ENCODE measurements at regions not wholly inside any gene's neighbourhood (a gene's known extent, or its start where the extent isn't known, plus 50 kb on each side); places are given as distances from the start of the nearest gene placed in this dataset.

- DNase-seq = no peak
These were observed 83.6 kb upstream of the DIO3 start for GRCh38 chr14:101477648-101478047.

GRCh38 chr14:101478096-101478495, 83.2 kb upstream of the DIO3 start:
- DNase-seq = no peak

DNA sequence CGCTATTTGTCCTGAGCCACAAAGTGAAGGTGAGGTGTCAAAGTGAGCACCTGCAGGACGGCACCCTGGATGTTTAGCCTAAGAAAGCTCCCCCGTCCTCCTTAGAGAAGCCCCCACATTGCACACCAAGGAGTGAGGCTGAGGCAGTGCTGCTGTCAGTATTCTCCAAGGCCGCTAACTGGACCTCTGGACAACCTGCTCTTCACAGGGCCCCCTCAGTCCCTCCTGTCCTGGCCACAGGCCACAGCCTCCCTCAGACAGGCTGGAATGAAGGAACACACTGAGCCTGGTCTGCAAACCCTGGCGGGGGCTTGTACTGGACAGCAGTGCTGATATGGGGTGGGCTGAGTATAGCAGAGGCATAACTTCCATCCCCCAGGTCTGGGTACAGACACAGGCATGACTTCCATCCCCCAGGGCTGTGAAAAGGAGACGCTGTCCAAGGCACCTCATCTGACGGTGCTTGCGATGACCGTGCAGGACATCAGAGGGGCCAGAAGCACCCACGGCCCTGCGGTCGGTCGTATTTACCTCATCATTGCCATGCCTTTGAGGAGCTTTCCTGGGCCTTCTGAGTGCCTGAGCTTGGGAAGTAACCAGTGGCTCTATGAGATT, 82.4 kb upstream of the DIO3 start:
- no peak for DNase-seq

GRCh38 chr14:101480022-101480746, 81.1 kb upstream of the DIO3 start:
- DNase-seq = no peak

- no peak for DNase-seq
These were observed 80.4 kb upstream of the DIO3 start for GRCh38 chr14:101480747-101481530.

DNA sequence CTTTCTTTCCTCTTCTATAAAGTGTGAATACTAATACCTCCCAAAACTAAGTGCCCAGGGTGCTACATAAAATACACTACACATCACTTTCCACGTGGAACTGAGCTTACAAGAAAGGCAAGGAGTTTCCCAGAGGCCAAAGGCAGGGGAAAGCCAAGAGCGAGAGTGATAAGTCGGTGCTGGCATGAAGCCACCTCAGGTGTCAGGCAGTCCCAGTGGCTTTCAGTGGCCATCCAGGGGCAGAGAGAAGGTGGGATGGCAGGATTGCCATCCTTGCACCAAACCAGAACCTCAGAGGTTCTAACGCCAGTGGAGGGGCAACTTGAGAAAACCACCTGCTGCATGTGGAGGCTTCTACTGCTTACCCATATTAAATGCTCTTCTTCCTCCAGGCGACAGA, 79.7 kb upstream of the DIO3 start:
- no peak for DNase-seq

- DNase-seq = no peak
These were observed 79.2 kb upstream of the DIO3 start for GRCh38 chr14:101482066-101482465.

- DNase-seq = no peak
These were observed 77.5 kb upstream of the DIO3 start for GRCh38 chr14:101483829-101484228.

DNA sequence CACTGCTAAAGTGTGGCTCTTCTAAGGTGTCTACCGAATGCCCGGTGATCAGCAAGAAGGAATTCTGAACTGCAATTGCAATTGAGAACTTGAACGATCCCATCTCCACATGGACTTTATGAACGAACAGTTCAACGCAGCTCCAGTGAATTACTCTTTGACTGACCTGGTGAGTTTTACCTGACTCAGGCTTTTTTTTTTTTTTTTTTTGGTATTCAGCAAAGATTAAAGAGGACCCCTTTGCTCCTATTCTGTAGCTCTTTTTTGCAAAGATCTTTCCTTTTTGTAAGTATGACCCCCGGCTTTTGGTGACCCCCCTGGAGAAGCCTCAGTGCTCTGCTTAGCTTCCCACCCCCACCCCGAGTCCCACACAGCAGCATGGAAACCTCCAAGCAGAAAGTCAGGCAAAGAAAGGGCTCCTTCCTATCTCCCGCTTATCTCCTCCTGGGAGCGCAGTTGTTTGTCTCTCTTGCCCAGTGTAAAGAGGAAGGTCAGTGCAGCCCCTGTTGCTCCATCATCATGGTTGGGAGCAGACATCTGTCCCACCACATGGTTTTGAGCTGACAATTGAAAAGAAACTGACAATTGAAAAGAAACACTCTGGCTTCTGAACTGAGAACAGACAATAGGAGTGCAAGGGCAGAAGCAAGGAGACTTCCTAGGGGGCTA, 72.1 kb upstream of the DIO3 start:
- DNase-seq = no peak

DNA sequence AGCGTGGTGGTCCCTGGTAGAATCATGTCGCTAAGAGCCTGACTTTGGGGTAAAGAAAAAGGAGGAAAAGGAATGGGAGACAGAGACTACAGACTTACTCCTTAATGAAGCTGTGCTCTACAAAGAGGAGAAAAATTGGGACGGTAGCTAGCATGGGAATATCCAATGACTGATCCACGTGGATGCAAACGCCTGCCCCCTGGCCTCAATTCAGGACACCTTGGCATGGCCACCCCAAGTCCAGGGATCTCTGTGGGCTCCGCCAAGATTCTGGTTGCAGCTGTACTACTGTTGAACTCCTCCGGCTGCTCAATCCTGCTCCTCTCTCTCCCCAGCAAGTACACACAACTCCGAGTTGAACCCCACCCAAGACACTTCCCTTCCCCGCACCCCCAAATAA, 70.5 kb upstream of the DIO3 start:
- DNase-seq = no peak

- DNase-seq = no peak
These were observed 69.5 kb upstream of the DIO3 start for GRCh38 chr14:101491841-101492240.

DNA sequence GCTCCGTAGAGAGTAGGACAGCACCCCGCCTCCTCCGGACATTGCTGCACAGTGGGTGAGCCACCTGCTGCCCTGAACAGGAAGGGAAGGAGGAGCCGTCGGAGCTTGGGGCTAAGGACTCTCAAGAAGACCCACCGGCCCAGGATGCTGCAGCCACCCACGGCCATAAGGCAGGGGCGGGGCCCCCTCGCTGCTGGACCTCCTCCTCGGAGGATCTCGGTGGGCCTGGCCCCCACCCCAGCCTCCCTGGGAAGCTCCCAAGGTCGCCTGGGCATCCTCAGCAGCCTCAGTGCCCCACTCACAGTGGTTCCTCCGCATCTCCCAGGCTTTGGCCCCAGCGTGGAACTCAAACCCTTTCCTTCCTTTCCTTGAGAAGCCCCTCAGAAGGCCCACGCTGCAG, 68.6 kb upstream of the DIO3 start:
- no peak for DNase-seq

- DNase-seq = no peak
These were observed 66.5 kb upstream of the DIO3 start for GRCh38 chr14:101494826-101495225.

- DNase-seq = no peak
These were observed 66.0 kb upstream of the DIO3 start for GRCh38 chr14:101495284-101495683.

DNA sequence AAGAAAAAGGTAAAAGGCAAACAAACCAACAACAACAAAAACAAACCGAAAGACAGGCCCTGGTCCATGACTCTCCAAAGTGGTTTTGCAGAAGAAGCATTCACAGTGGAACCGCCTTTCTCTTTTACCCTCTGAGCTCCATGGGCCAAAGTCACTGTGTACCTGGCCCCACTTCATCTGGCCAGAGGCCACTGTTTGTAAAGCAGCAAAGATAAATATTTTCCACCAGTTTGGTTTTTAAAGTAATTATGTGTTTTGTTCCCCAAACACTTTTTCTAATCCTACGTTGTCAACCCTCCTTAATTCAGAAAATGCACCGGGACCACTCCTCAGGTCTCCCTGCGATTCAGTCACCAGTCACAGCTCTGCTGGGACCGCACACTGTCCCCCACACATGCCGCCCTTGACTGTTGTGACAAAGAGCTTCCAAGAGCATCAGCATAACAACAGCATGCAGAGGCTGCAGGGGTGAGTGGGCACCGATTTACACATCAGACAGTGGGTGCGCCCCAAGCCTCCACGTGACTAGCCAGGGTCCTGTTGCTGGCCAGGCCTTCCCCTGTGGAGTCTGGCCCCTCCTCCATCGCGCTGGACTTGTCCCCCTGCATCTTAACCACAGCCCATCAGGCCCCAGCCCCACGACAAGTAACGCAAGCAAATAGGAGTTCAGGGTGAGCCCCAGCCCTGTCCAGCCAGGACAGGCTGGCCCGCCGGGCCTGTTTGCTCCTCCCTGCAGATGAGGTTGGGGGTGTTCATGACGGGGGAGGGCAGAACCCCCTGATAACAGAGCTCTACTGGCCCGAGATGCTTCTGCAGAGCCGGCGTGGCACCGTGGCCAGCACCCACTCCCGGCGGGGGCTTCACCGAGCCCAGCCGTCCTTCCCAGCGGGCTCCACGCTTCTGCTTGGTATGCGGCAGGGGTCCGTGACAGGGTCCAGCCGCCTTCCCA, 65.2 kb upstream of the DIO3 start:
- no peak for DNase-seq

DNA sequence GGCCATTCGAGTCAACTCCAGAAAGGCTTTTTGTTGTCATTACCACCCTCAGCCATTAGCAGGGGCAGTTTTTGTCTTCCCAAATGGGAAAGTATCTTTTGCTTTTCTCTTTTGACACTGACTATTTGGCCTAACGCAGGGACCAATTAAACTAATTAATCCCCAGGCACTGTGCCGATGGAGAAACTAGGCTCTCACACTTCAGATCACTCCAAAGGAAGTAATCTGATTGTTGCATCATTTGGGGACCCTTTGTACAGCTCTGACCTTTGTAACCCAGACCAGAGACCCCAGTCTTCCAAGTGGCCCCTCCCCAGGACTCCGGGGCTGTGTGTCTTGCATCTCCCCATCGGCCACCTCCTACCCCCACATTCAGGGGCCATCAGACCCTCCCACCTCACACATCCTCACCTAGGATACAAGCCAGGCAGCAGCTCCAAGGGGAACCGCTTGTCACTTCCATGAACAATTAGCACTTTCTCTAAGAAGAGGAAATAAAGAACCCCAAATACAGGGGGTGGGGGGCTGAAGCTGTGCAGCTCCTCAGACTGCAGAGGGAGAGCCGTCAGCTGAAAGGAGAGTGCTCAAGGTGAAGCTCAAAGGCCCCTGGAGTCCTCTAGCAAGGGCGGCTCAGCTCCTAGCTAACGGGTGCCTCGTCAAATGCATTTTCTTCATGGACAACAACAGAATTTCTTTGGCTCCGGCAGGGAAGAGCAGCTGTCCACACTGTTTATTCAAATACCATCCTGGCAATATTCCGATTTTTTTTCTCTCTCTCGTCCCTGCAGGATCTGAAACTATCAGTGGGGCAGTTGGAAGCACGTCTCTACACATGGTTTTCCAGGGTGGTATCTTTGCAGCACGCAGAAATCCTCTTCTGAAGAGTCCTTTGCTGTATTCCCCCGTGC, 64.3 kb upstream of the DIO3 start:
- no peak for DNase-seq

DNA sequence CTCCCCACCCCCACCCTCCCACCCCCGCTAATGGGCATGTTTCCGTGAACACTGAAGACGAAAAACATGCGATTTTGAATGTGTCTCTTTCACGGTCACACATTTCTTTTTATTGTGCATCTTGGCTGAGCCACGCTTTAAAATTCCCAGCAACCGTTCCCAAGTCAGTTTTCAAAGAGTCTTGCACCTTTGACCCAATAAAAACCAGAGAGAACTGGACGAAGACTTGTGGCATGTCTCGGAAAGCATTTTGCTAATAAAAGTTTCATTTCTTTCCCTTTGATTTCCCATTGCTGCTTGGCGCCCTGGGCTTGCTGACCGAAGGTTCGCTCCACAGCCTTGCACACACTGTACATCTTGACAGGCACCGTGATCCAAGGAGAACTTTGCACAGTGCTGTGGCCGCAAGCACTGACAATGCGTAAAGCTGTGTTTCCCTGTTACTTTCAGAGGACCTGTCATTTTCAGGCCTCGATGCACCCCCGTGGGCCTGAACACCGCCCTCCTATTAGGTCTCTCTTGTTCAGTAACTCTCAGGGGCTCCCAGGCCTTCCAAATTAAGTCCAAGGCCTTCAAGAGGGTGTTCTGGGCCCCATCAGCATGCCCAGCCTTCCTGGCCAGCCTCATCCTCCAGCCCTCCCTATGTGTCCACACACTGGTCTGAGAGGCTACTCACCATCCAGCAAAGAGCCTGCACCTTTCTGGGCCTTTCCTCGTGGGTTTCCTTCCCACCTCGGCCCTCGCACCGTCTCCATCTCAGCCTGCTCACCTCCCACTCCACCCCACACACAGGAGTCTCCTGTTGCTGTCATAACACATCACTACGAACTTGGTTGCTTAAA, 63.4 kb upstream of the DIO3 start:
- no peak for DNase-seq

- DNase-seq = no peak
These were observed 62.8 kb upstream of the DIO3 start for GRCh38 chr14:101498526-101498860.

- no peak for DNase-seq
These were observed 62.2 kb upstream of the DIO3 start for GRCh38 chr14:101499080-101499479.

DNA sequence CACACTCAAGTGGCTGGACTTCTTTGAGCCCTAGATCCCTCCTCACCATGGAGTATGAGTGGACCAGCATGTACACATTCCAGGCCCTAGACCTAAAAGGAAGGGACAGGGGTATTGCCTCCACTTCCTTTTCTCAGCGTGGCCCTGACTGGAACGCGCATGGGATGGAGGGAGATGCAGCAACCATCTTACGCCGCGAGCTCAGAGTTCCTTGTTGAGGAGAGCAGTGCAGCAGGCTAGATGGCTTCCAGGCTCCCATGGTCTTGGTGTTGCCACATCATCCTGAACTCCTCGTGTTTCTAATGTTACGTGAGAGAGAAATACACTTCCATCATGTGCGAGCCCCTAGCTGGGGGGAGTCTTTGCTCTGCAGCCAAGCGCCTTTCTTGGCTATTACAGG, 61.8 kb upstream of the DIO3 start:
- no peak for DNase-seq

DNA sequence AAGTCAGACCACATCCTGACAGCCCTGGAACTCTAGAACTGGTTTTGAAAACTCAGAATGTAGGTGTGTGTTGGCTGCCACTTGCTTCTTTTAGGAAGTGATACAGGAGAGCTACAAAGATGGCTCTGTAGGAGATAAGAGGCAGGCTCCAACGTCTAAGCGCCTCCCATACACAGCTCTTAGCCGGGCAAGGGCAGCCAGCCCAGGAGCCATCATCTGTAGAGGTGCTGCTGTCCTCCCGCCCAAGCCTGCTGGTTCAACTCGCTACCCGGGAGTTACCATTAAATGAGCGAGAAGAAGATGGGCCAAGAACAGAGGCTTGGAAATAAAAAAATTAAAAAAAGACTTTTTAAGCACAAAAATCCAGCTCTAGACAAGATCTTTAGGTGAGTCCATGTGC, 61.2 kb upstream of the DIO3 start:
- no peak for DNase-seq

Measured in NCI-H524 treated with DMSO at 0.1 percent for 48 hours (cell line).